Lower leg skin (tissue), 3 donors: ENCODE measurements at regions not wholly inside any gene's neighbourhood (a gene's known extent, or its start where the extent isn't known, plus 50 kb on each side); places are given as distances from the start of the nearest gene placed in this dataset.

ENCODE experiments used
- CTCF ChIP-seq, 3 donors: fragments of 450-650 bp; IDR thresholded peaks; one replicate each; pipeline ENCODE4 v1.5.1; 2016; ENCODE audit warnings: antibody characterized with exemption in 3 of 3, mild to moderate bottlenecking in 3 of 3, moderate library complexity in 2 of 3
- POLR2A ChIP-seq, 2 donors: fragments of 450-650 bp; IDR thresholded peaks; one replicate each; pipeline ENCODE4 v1.6.1; 2016 to 2017; ENCODE audit warnings: antibody characterized with exemption in 2 of 2, mild to moderate bottlenecking in 1 of 2, moderate library complexity in 1 of 2

- TF ChIP-seq CTCF (IDR thresholded peaks at IDR 0.05) = no peak
- no peak for TF ChIP-seq POLR2A (IDR thresholded peaks at IDR 0.05)
These were observed 814.2 kb upstream of the TENM4 start for GRCh38 chr11:80255021-80255420.
